HG02610 (cell line): ENCODE measurements at regions not wholly inside any gene's neighbourhood (a gene's known extent, or its start where the extent isn't known, plus 50 kb on each side); places are given as distances from the start of the nearest gene placed in this dataset.
A peak's percentile ranks its signal among the peaks of the same experiment; 100 is the strongest.
"Not testable (repeated sequence)": the region's sequence is repeated elsewhere in the genome, so short reads cannot be mapped to it uniquely, and the experiment has no call there.

Experiments used
- ATAC-seq: cut with Tn5 transposase; IDR thresholded peaks from one replicate; pipeline ENCODE4 v1.9.1; 2021; ENCODE audit warnings: mild to moderate bottlenecking, moderate library complexity; ENCODE audit not compliant: unreplicated experiment

- ATAC-seq: no peak
These were observed 632.6 kb upstream of the COX7C start for GRCh38 chr5:85985167-85985566.

- ATAC-seq: no peak
These were observed 626.7 kb upstream of the COX7C start for GRCh38 chr5:85990998-85991397.

- ATAC-seq: not testable (repeated sequence)
These were observed 623.1 kb upstream of the COX7C start for GRCh38 chr5:85994653-85995052.

- ATAC-seq: no peak
These were observed 619.1 kb upstream of the COX7C start for GRCh38 chr5:85998656-85999055.

GRCh38 chr5:86008293-86008692 lies 609.4 kb upstream of the COX7C start:
- no peak for ATAC-seq

GRCh38 chr5:86008704-86009103 lies 609.0 kb upstream of the COX7C start:
- ATAC-seq: no peak

GRCh38 chr5:86011937-86012336 lies 605.8 kb upstream of the COX7C start:
- ATAC-seq: no peak

GRCh38 chr5:86029308-86029707 lies 588.4 kb upstream of the COX7C start:
- no peak for ATAC-seq

- no peak for ATAC-seq
These were observed 587.0 kb upstream of the COX7C start for GRCh38 chr5:86030753-86031152.

GRCh38 chr5:86038566-86038965 lies 579.2 kb upstream of the COX7C start:
- no peak for ATAC-seq

GRCh38 chr5:86039351-86039750 lies 578.4 kb upstream of the COX7C start:
- ATAC-seq: no peak

- ATAC-seq: no peak
These were observed 547.0 kb upstream of the COX7C start for GRCh38 chr5:86070719-86071118.

- ATAC-seq: no peak
These were observed 543.4 kb upstream of the COX7C start for GRCh38 chr5:86074297-86074696.

GRCh38 chr5:86075139-86075538 lies 542.6 kb upstream of the COX7C start:
- no peak for ATAC-seq

- ATAC-seq: no peak
These were observed 522.6 kb upstream of the COX7C start for GRCh38 chr5:86095092-86095491.

GRCh38 chr5:86101966-86102365 lies 515.8 kb upstream of the COX7C start:
- ATAC-seq: no peak

GRCh38 chr5:86108825-86109224 lies 508.9 kb upstream of the COX7C start:
- ATAC-seq: no peak

- no peak for ATAC-seq
These were observed 505.5 kb upstream of the COX7C start for GRCh38 chr5:86112249-86112648.

GRCh38 chr5:86115164-86115563 lies 502.6 kb upstream of the COX7C start:
- ATAC-seq: no peak

- ATAC-seq: peak; percentile 64
These were observed 499.2 kb upstream of the COX7C start for GRCh38 chr5:86118542-86118941.

- ATAC-seq: no peak
These were observed 493.4 kb upstream of the COX7C start for GRCh38 chr5:86124333-86124732.

GRCh38 chr5:86125731-86126601 lies 491.8 kb upstream of the COX7C start:
- ATAC-seq: no peak

- no peak for ATAC-seq
These were observed 490.0 kb upstream of the COX7C start for GRCh38 chr5:86127696-86128095.
